ENCODE measurements at regions not wholly inside any gene's neighbourhood (a gene's known extent, or its start where the extent isn't known, plus 50 kb on each side); places are given as distances from the start of the nearest gene placed in this dataset.

DNA sequence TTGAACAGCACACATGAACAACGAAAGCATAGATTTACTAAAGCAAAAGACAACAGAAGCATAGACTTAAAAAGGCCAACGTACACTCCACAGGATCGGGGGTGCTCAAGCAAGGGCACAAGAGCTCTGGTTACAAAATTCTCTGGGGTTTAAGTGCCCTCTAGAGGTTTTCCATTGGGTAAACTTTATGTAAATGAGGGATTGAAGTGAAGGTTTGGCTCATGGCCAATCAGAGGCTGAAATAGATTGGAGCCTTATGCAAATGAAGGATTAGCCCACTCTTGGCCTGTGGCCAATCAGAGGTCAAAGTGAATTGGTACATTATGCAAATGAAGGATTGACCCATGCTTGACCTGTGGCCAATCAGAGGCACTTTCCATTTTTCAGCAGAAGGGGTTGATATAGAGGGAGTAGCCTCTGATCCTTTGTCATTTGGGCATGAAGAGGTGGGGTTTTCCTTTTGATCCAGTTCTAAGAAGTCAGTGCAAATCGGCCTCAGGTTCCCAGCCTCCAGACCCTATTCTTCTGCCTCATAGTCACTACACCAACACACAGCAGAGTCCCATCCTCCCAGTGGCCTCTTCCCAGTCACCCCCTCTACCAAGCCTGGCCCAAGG, 244.9 kb downstream of the THBS2 start:
- TF ChIP-seq YY1 (IDR thresholded peaks at IDR 0.05; ENCODE audit: low read depth) = no peak
- no peak for TF ChIP-seq FOXM1 (IDR thresholded peaks at IDR 0.05; ENCODE audit: borderline replicate concordance, low read depth)
- TF ChIP-seq, protein P1, sequence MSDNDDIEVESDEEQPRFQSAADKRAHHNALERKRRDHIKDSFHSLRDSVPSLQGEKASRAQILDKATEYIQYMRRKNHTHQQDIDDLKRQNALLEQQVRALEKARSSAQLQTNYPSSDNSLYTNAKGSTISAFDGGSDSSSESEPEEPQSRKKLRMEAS (IDR thresholded peaks at IDR 0.05) = no peak
- TF ChIP-seq, protein P2, sequence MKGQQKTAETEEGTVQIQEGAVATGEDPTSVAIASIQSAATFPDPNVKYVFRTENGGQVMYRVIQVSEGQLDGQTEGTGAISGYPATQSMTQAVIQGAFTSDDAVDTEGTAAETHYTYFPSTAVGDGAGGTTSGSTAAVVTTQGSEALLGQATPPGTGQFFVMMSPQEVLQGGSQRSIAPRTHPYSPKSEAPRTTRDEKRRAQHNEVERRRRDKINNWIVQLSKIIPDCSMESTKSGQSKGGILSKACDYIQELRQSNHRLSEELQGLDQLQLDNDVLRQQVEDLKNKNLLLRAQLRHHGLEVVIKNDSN (IDR thresholded peaks at IDR 0.05) = no peak
- TF ChIP-seq EP300 (IDR thresholded peaks at IDR 0.05; ENCODE audit: borderline replicate concordance) = no peak
- TF ChIP-seq, protein P3, sequence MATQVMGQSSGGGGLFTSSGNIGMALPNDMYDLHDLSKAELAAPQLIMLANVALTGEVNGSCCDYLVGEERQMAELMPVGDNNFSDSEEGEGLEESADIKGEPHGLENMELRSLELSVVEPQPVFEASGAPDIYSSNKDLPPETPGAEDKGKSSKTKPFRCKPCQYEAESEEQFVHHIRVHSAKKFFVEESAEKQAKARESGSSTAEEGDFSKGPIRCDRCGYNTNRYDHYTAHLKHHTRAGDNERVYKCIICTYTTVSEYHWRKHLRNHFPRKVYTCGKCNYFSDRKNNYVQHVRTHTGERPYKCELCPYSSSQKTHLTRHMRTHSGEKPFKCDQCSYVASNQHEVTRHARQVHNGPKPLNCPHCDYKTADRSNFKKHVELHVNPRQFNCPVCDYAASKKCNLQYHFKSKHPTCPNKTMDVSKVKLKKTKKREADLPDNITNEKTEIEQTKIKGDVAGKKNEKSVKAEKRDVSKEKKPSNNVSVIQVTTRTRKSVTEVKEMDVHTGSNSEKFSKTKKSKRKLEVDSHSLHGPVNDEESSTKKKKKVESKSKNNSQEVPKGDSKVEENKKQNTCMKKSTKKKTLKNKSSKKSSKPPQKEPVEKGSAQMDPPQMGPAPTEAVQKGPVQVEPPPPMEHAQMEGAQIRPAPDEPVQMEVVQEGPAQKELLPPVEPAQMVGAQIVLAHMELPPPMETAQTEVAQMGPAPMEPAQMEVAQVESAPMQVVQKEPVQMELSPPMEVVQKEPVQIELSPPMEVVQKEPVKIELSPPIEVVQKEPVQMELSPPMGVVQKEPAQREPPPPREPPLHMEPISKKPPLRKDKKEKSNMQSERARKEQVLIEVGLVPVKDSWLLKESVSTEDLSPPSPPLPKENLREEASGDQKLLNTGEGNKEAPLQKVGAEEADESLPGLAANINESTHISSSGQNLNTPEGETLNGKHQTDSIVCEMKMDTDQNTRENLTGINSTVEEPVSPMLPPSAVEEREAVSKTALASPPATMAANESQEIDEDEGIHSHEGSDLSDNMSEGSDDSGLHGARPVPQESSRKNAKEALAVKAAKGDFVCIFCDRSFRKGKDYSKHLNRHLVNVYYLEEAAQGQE (IDR thresholded peaks at IDR 0.05; ENCODE audit: low read depth) = no peak
- TF ChIP-seq ZBTB7A (IDR thresholded peaks at IDR 0.05; ENCODE audit: low read depth) = no peak
- no peak for TF ChIP-seq TCF12 (IDR thresholded peaks at IDR 0.05; ENCODE audit: low read depth)
- TF ChIP-seq EGR1 (IDR thresholded peaks at IDR 0.05) = no peak
- TF ChIP-seq TAF1 (IDR thresholded peaks at IDR 0.05; ENCODE audit: low read depth) = no peak
- TF ChIP-seq CREB1 (IDR thresholded peaks at IDR 0.05; ENCODE audit: low read depth) = no peak
- no peak for TF ChIP-seq CEBPB (IDR thresholded peaks at IDR 0.05)
- no peak for TF ChIP-seq TEAD4 (IDR thresholded peaks at IDR 0.05)
- peak; percentile 10; the same call in 1 of the 2 replicates for TF ChIP-seq RAD21 (IDR thresholded peaks at IDR 0.05; ENCODE audit: low read depth)
